ENCODE measurements at regions not wholly inside any gene's neighbourhood (a gene's known extent, or its start where the extent isn't known, plus 50 kb on each side); places are given as distances from the start of the nearest gene placed in this dataset.

DNA sequence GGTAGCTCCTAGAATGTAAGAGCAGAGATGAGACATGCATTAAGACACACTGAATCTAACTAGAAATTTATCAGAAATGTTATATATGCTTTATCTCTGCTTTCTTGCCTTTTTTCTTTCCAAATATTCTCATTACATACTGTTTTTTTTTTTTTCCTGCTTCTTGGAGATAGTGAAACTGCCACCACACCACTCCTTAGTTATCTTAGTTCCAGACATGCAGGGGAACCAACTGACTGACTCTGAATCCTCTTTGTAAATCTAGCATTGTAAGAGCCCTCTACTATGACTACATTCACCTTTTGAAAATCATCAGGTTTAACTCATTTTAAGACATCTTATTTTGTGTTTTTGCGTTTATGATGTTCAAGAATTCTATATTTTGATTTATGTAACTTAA, 181.3 kb upstream of the ST8SIA4 start:
- TF ChIP-seq CTCF (IDR thresholded peaks at IDR 0.05; ENCODE audit: borderline replicate concordance, extremely low read depth, low read length, poor library complexity, severe bottlenecking) (no peak), EZH2 (IDR thresholded peaks at IDR 0.05; ENCODE audit: borderline replicate concordance, low read depth, low read length, severe bottlenecking) (no peak)

Measured in DND-41 (cell line).